ENCODE measurements at regions not wholly inside any gene's neighbourhood (a gene's known extent, or its start where the extent isn't known, plus 50 kb on each side); places are given as distances from the start of the nearest gene placed in this dataset.

DNA sequence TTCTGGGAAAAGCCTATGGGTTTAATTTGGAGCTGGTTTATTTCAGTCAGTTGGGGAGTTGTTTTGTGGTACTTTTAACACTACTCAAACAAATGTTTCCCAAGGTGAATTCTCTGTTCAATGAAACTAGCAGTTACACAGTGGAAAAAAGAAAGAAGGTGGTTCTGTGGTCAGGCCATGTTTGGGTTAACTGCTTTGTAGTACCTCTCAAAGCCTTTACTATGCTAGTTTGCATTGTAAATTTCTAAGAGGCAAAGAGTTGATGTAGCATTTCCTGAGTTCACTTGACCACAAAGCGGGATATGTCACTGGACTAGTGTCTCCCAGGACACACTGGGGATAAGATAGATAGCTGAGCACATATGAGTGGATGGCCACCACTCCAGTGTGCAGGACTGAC is 145.4 kb downstream of the KIF20B start:
- Histone ChIP-seq H3K27me3 (ENCODE audit: insufficient read depth, low read depth) (no peaks in the 10 kb centered on the region), H4K20me1 (ENCODE audit: insufficient read depth) (no peaks in the 10 kb centered on the region), H3K4me1 (ENCODE audit: low read depth, poor library complexity, severe bottlenecking) (no peaks in the 10 kb centered on the region), H3K27ac (no peak overlapping the region), H3K79me2 (ENCODE audit: insufficient read depth, low read depth) (no peaks in the 10 kb centered on the region), H3K4me2 (no peak overlapping the region), H3K9ac (no peak overlapping the region), H3K36me3 (ENCODE audit: insufficient read depth) (no peaks in the 10 kb centered on the region), H2AFZ (ENCODE audit: low read depth) (no peak overlapping the region), H3K4me3 (IDR thresholded peaks at IDR 0.05; ENCODE audit: insufficient read depth, low read depth, low read length) (no peak overlapping the region)
- TF ChIP-seq, protein P1, sequence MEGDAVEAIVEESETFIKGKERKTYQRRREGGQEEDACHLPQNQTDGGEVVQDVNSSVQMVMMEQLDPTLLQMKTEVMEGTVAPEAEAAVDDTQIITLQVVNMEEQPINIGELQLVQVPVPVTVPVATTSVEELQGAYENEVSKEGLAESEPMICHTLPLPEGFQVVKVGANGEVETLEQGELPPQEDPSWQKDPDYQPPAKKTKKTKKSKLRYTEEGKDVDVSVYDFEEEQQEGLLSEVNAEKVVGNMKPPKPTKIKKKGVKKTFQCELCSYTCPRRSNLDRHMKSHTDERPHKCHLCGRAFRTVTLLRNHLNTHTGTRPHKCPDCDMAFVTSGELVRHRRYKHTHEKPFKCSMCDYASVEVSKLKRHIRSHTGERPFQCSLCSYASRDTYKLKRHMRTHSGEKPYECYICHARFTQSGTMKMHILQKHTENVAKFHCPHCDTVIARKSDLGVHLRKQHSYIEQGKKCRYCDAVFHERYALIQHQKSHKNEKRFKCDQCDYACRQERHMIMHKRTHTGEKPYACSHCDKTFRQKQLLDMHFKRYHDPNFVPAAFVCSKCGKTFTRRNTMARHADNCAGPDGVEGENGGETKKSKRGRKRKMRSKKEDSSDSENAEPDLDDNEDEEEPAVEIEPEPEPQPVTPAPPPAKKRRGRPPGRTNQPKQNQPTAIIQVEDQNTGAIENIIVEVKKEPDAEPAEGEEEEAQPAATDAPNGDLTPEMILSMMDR (conservative IDR thresholded peaks at IDR 0.05; ENCODE audit: low read depth, low read length): no peak

DNA sequence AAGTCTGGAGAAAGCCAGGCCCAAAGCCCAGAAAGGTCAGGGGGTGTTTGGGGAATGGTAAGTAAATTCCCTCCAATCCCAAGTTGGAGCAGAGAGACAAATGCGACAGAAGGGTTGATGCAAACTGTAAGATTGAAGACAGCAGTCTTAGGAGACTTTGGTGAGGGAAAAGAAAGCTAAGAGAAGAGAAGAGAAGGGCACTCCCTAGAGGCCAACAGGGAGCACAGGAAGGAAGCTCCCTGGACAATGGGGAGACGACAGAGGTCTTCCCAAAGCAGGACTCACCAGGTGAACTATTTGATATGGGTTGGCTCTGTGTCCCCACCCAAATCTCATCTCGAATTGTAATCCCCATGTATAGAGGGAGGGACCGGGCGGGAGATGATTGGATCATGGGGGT is 151.5 kb downstream of the KIF20B start:
- H3K36me3 ChIP-seq (ENCODE audit: insufficient read depth): no peaks in the 10 kb centered on the region
- TF ChIP-seq, protein P1 (conservative IDR thresholded peaks at IDR 0.05; ENCODE audit: low read depth, low read length): no peak

DNA sequence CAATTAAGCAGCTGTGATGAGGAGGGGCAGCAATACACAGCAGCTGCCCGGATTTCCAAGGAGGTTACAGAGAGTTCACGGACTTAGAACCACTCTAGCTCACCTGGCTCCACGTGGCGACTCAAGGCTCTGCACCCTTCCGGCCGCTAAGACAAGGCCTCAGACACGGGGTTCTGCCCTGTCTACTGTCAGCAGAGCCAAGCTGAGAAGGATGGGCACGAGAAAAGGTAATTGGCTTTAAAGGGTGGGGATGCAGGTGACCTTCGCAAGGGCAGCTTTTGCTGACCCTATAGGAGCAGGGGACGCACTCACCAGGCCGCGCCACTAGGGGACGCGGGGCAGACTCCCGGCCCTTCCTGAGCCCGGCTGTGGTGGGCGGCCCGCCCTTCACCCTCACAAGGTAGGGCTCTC is 152.4 kb downstream of the KIF20B start:
- Histone ChIP-seq H3K27ac (no peak overlapping the region), H3K36me3 (ENCODE audit: insufficient read depth) (no peaks in the 10 kb centered on the region), H3K79me2 (ENCODE audit: insufficient read depth, low read depth) (no peaks in the 10 kb centered on the region), H3K27me3 (ENCODE audit: insufficient read depth, low read depth) (no peaks in the 10 kb centered on the region), H3K4me3 (IDR thresholded peaks at IDR 0.05; ENCODE audit: insufficient read depth, low read depth, low read length) (no peak overlapping the region), H3K9ac (no peak overlapping the region), H4K20me1 (ENCODE audit: insufficient read depth) (no peaks in the 10 kb centered on the region), H2AFZ (ENCODE audit: low read depth) (no peak overlapping the region), H3K4me1 (ENCODE audit: low read depth, poor library complexity, severe bottlenecking) (no peaks in the 10 kb centered on the region), H3K4me2 (no peak overlapping the region)
- TF ChIP-seq, protein P1 (conservative IDR thresholded peaks at IDR 0.05; ENCODE audit: low read depth, low read length): no peak

More for the DNA sequence above, 151.5 kb downstream of the KIF20B start:
- no peaks in the 10 kb centered on the region for H3K27me3 ChIP-seq (ENCODE audit: insufficient read depth, low read depth)
- H3K79me2 ChIP-seq (ENCODE audit: insufficient read depth, low read depth): no peaks in the 10 kb centered on the region
- H2AFZ ChIP-seq (ENCODE audit: low read depth): no peak overlapping the region
- no peak overlapping the region for H3K4me2 ChIP-seq
- H3K4me3 ChIP-seq (IDR thresholded peaks at IDR 0.05; ENCODE audit: insufficient read depth, low read depth, low read length): no peak overlapping the region
- no peak overlapping the region for H3K27ac ChIP-seq
- H3K9ac ChIP-seq: no peak overlapping the region
- no peaks in the 10 kb centered on the region for H3K4me1 ChIP-seq (ENCODE audit: low read depth, poor library complexity, severe bottlenecking)
- no peaks in the 10 kb centered on the region for H4K20me1 ChIP-seq (ENCODE audit: insufficient read depth)

DNA sequence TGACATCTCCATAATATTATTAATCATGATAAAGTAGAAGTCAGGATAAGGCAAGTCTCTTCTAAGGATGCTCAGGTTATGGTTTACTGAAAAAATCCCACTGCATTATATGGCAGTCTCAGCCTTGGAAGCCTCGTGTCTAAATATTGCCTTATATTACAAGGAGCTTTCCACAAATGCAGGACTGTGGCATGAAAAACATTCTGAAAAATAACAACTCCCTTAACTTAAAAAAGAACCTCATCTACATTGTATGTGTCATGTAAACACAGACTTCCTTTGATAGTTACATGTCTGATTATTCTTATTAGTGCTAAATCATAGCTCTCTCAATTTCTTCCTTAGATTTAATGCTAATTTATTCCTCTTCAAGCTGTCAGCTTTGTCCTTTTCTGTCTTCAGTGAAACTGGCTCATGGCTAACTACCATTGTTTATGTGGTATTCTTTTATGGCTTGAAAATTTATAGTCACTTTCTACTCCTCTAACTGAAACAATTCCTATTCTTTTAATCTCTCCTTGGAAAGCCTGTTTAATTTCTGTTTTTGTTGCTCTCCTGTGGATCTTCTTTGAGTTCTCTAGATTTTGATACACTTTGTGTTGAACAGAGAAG is 156.1 kb downstream of the KIF20B start:
- no peak overlapping the region for H2AFZ ChIP-seq (ENCODE audit: low read depth)
- no peak overlapping the region for H3K4me3 ChIP-seq (IDR thresholded peaks at IDR 0.05; ENCODE audit: insufficient read depth, low read depth, low read length)
- TF ChIP-seq, protein P1 (conservative IDR thresholded peaks at IDR 0.05; ENCODE audit: low read depth, low read length): no peak

More for the DNA sequence above, 156.1 kb downstream of the KIF20B start:
- Histone ChIP-seq H3K27me3 (ENCODE audit: insufficient read depth, low read depth) (no peaks in the 10 kb centered on the region), H3K4me1 (ENCODE audit: low read depth, poor library complexity, severe bottlenecking) (peaks cover 8% of the 10 kb centered on the region), H3K36me3 (ENCODE audit: insufficient read depth) (no peaks in the 10 kb centered on the region), H3K27ac (no peak overlapping the region), H4K20me1 (ENCODE audit: insufficient read depth) (no peaks in the 10 kb centered on the region), H3K9ac (no peak overlapping the region), H3K79me2 (ENCODE audit: insufficient read depth, low read depth) (no peaks in the 10 kb centered on the region), H3K4me2 (no peak overlapping the region)

Measured in KMS-11 (cell line).